HCT116 (cell line): ENCODE measurements at regions not wholly inside any gene's neighbourhood (a gene's known extent, or its start where the extent isn't known, plus 50 kb on each side); places are given as distances from the start of the nearest gene placed in this dataset.

ENCODE experiments used
- ATAC-seq: fragments of 200-7000 bp; cut with Tn5 transposase; 2 replicates; pipeline ENCODE4 v1.9.1; 2020; ENCODE audit warnings: mild to moderate bottlenecking, moderate library complexity
- BruUV-seq: library from RNA; stranded (reverse); fragments of 400-500 nt; replicated peaks from 2 replicates; lab custom pipeline; 2021; lab: Mats Ljungman, UMichigan
- CTCF ChIA-PET: fragments of 300-600 bp; sonication (Branson Sonifier 250); formaldehyde crosslinking; loops from one replicate; lab custom pipeline; 2021; ENCODE audit warnings: antibody characterized with exemption; lab: Charles Lee
- POLR2A ChIA-PET: fragments of 300-600, 350-600 bp; sonication (Branson Sonifier 250); formaldehyde crosslinking; loops from one replicate; lab custom pipeline; 2021; ENCODE audit warnings: antibody characterized with exemption; lab: Charles Lee
- RAD21 ChIA-PET, 2 experiments: fragments of 300-600 bp; sonication (Branson Sonifier 250); formaldehyde crosslinking; loops; one replicate each; lab custom pipeline; 2023; ENCODE audit warnings: low total read pairs in 2 of 2; ENCODE audit not compliant: uncharacterized antibody in 2 of 2, unreplicated experiment in 2 of 2, low non-redundant PET in 1 of 2; lab: Charles Lee
- DNase-seq: peaks from one replicate; pipeline ENCODE4 v3.0.0-alpha.2; 2010; ENCODE audit warnings: low read depth, low spot score
- H2AFZ ChIP-seq: fragments of 200-600 bp; shearing (Covaris generic), sonication (generic); 2 replicates; pipeline ENCODE4 v1.6.1; 2017; ENCODE audit warnings: low read depth, mixed run types, mixed read lengths, antibody characterized with exemption, low read length; ENCODE audit not compliant: poor library complexity, severe bottlenecking
- H3K27ac ChIP-seq: 2 replicates; pipeline ENCODE4 v1.5.1; 2012; ENCODE audit warnings: low read depth, low read length
- H3K27me3 ChIP-seq: fragments of 200-600 bp; sonication (generic); 2 replicates; pipeline ENCODE4 v1.6.1; 2016; ENCODE audit warnings: mixed run types, low read length, mixed read lengths; ENCODE audit not compliant: insufficient read depth
- H3K36me3 ChIP-seq, 2 experiments: fragments of 200-500 bp in 1 of 2; fragments of 200-600 bp in 1 of 2; sonication (Bioruptor generic) in 1 of 2; sonication (generic) in 1 of 2; 2 replicates each; pipeline versions ENCODE4 v1.5.1 to v1.6.1; 2014 to 2016; ENCODE audit warnings: low read length in 2 of 2, inconsistent platforms in 1 of 2, mixed read lengths in 1 of 2, mixed run types in 1 of 2; ENCODE audit not compliant: insufficient read depth in 2 of 2, control insufficient read depth in 1 of 2
- H3K4me1 ChIP-seq, 2 experiments: fragments of 200-600 bp in 1 of 2; sonication (generic) in 1 of 2; 2 replicates each; pipeline versions ENCODE4 v1.5.1 to v1.6.1; 2012 to 2017; ENCODE audit warnings: low read length in 2 of 2, inconsistent platforms in 1 of 2, mild to moderate bottlenecking in 1 of 2, mixed read lengths in 1 of 2, mixed run types in 1 of 2, moderate library complexity in 1 of 2; ENCODE audit not compliant: insufficient read depth in 2 of 2, control insufficient read depth in 1 of 2
- H3K4me2 ChIP-seq: fragments of 200-600 bp; sonication (generic); 2 replicates; pipeline ENCODE4 v1.6.1; 2017; ENCODE audit warnings: mixed run types, low read length, mixed read lengths
- H3K4me3 ChIP-seq, 2 experiments: fragments of 200-600 bp in 1 of 2; sonication (generic) in 1 of 2; replicated peaks in 1 of 2; 2 replicates each; pipeline ENCODE4 v1.5.1; 2011 to 2016; ENCODE audit warnings: low read length in 2 of 2, control low read depth in 1 of 2, low read depth in 1 of 2, mild to moderate bottlenecking in 1 of 2, mixed read lengths in 1 of 2, mixed run types in 1 of 2
- H3K79me2 ChIP-seq: fragments of 200-600 bp; sonication (generic); 2 replicates; pipeline ENCODE4 v1.6.1; 2017; ENCODE audit warnings: mild to moderate bottlenecking, mixed run types, low read length, moderate library complexity, mixed read lengths; ENCODE audit not compliant: insufficient read depth
- H3K9ac ChIP-seq: fragments of 200-600 bp; sonication (generic); 2 replicates; pipeline ENCODE4 v1.6.1; 2016; ENCODE audit warnings: low read length, mixed read lengths
- H3K9me2 ChIP-seq: fragments of 200-600 bp; sonication (generic), shearing (Covaris generic); 2 replicates; pipeline ENCODE4 v1.6.1; 2017; ENCODE audit warnings: mixed run types, mild to moderate bottlenecking, moderate library complexity; ENCODE audit not compliant: insufficient read depth
- H3K9me3 ChIP-seq, 2 experiments: fragments of 200-500 bp in 1 of 2; fragments of 200-600 bp in 1 of 2; sonication (Bioruptor generic) in 1 of 2; sonication (generic) in 1 of 2; 2 replicates each; pipeline ENCODE4 v1.6.1; 2014 to 2017; ENCODE audit warnings: low read length in 2 of 2, mixed read lengths in 2 of 2, inconsistent platforms in 1 of 2, low read depth in 1 of 2, mild to moderate bottlenecking in 1 of 2, mixed run types in 1 of 2, moderate library complexity in 1 of 2; ENCODE audit not compliant: control insufficient read depth in 1 of 2, insufficient read depth in 1 of 2
- H4K20me1 ChIP-seq: fragments of 200-600 bp; sonication (generic), shearing (Covaris generic); 2 replicates; pipeline ENCODE4 v1.6.1; 2017; ENCODE audit warnings: mixed run types, mild to moderate bottlenecking, moderate library complexity; ENCODE audit not compliant: insufficient read depth
- ATF3 ChIP-seq: IDR thresholded peaks from 2 replicates; pipeline ENCODE4 v1.6.1; 2012
- CBX3 ChIP-seq: IDR thresholded peaks from 2 replicates; pipeline ENCODE4 v1.6.1; 2012; ENCODE audit warnings: low read depth
- CEBPB ChIP-seq: IDR thresholded peaks from 2 replicates; pipeline ENCODE4 v1.6.1; 2012; ENCODE audit warnings: low read depth
- EGR1 ChIP-seq: IDR thresholded peaks from 2 replicates; pipeline ENCODE4 v1.6.1; 2012; ENCODE audit warnings: low read depth
- ELF1 ChIP-seq: IDR thresholded peaks from 2 replicates; pipeline ENCODE4 v1.6.1; 2012; ENCODE audit warnings: low read depth, borderline replicate concordance
- EZH2 ChIP-seq: fragments of 200-600 bp; sonication (generic); IDR thresholded peaks from 2 replicates; pipeline ENCODE4 v1.6.1; 2017; ENCODE audit warnings: antibody characterized with exemption, mixed run types
- MAX ChIP-seq: IDR thresholded peaks from 2 replicates; pipeline ENCODE4 v1.6.1; 2012
- POLR2A ChIP-seq: IDR thresholded peaks from 2 replicates; pipeline ENCODE4 v1.7.0; 2011; ENCODE audit warnings: borderline replicate concordance; ENCODE audit not compliant: insufficient read depth, insufficient read length; ENCODE audit errors: extremely low read depth
- REST ChIP-seq: IDR thresholded peaks from 2 replicates; pipeline ENCODE4 v1.6.1; 2012; ENCODE audit warnings: low read depth
- SIN3A ChIP-seq: IDR thresholded peaks from 2 replicates; pipeline ENCODE4 v1.6.1; 2012; ENCODE audit warnings: low read depth
- SRF ChIP-seq: IDR thresholded peaks from 2 replicates; pipeline ENCODE4 v1.6.1; 2012; ENCODE audit warnings: low read depth
- TCF7L2 ChIP-seq: IDR thresholded peaks from 2 replicates; pipeline ENCODE4 v1.7.0; 2011; ENCODE audit warnings: borderline replicate concordance, inconsistent platforms; ENCODE audit not compliant: insufficient read depth, insufficient read length; ENCODE audit errors: extremely low read depth
- ZBTB33 ChIP-seq: IDR thresholded peaks from 2 replicates; pipeline ENCODE4 v1.6.1; 2011; ENCODE audit warnings: mild to moderate bottlenecking, low read length, moderate library complexity; ENCODE audit not compliant: insufficient replicate concordance; ENCODE audit errors: extremely low read depth
- ZFX ChIP-seq: fragments of 450-650 bp; IDR thresholded peaks from 2 replicates; pipeline ENCODE4 v1.6.1; 2017
- intact Hi-C: fragments of 100-400 bp; cut with micrococcal nuclease; formaldehyde crosslinking; loops from 2 replicates; pipeline ENCODE4 v1.10.0; 2022

GRCh38 chr14:105926373-105927095, 400.2 kb downstream of the TMEM121 start (continued):
- no peak for TF ChIP-seq EZH2
- TF ChIP-seq ZBTB33, result no peak
- no peak for TF ChIP-seq TCF7L2
- no peak for TF ChIP-seq CBX3

- ChIA-PET POLR2A (no interaction called here), CTCF (no interaction called here), RAD21 (no interaction called here)
- no peak for ATAC-seq
- Histone ChIP-seq H3K9me2 (no peaks in the 10 kb centered on the region), H3K4me2 (no peak overlapping the region), H3K79me2 (no peaks in the 10 kb centered on the region), H3K4me3 (no peak overlapping the region), H3K9ac (no peak overlapping the region), H3K4me1 (no peaks in the 10 kb centered on the region), H3K27me3 (0 out of 2 replicates have a peak, but pooled peaks cover 8% of the 10 kb centered on the region), H4K20me1 (no peaks in the 10 kb centered on the region), H2AFZ (no peak overlapping the region), H3K27ac (no peak overlapping the region), H3K9me3 (no peaks in the 10 kb centered on the region), H3K36me3 (no peaks in the 10 kb centered on the region)
- intact Hi-C loops, result no loop called here
- BruUV-seq, result no TSS peak
- DNase-seq, result no peak
- TF ChIP-seq SIN3A, result no peak
- TF ChIP-seq EGR1, result no peak
- no peak for TF ChIP-seq TCF7L2
- TF ChIP-seq REST, result no peak
- TF ChIP-seq ATF3, result no peak
- no peak for TF ChIP-seq ZBTB33
- no peak for TF ChIP-seq ELF1
- TF ChIP-seq POLR2A, result no peak
- no peak for TF ChIP-seq CEBPB
- TF ChIP-seq SRF, result no peak
- TF ChIP-seq CBX3, result no peak
- no peak for TF ChIP-seq ZFX
- TF ChIP-seq EZH2, result no peak
- no peak for TF ChIP-seq MAX
Observed at GRCh38 chr14:105927096-105928060, 401.0 kb downstream of the TMEM121 start.
